CD14-positive monocyte (primary cell): ENCODE measurements at regions not wholly inside any gene's neighbourhood (a gene's known extent, or its start where the extent isn't known, plus 50 kb on each side); places are given as distances from the start of the nearest gene placed in this dataset.

Experiments
- DNase-seq, 3 donors: peaks; one replicate each; pipeline ENCODE4 v3.0.0-alpha.2; 2011 to 2022
- H2AFZ ChIP-seq: 2 replicates; pipeline ENCODE4 v1.6.0; 2012; ENCODE audit warnings: mild to moderate bottlenecking, low read depth, low read length, inconsistent platforms; ENCODE audit not compliant: insufficient read depth, poor library complexity, severe bottlenecking
- H3K27ac ChIP-seq, 2 donors: 1 replicate in 1 of 2; 2 replicates in 1 of 2; pipeline ENCODE4 v1.5.1; 2012 to 2013; ENCODE audit warnings: low read length in 2 of 2, control low read depth in 1 of 2, inconsistent platforms in 1 of 2, low read depth in 1 of 2, mild to moderate bottlenecking in 1 of 2
- H3K27me3 ChIP-seq, 2 donors: one replicate each; pipeline versions ENCODE4 v1.6.0 to v1.6.1; 2011 to 2013; ENCODE audit warnings: low read length in 2 of 2; ENCODE audit not compliant: control insufficient read depth in 2 of 2, insufficient read depth in 2 of 2
- H3K36me3 ChIP-seq, 2 donors: replicated peaks in 1 of 2; 1 replicate in 1 of 2; 2 replicates in 1 of 2; pipeline versions ENCODE4 v1.5.1 to v1.6.1; 2012 to 2013; ENCODE audit warnings: low read length in 2 of 2, control low read depth in 1 of 2, inconsistent platforms in 1 of 2, mild to moderate bottlenecking in 1 of 2; ENCODE audit not compliant: insufficient read depth in 2 of 2, control insufficient read depth in 1 of 2
- H3K4me1 ChIP-seq, 2 donors: 1 replicate in 1 of 2; 2 replicates in 1 of 2; pipeline versions ENCODE4 v1.5.1 to v1.6.1; 2012 to 2013; ENCODE audit warnings: low read length in 2 of 2, control low read depth in 1 of 2, inconsistent platforms in 1 of 2, mild to moderate bottlenecking in 1 of 2, moderate library complexity in 1 of 2; ENCODE audit not compliant: insufficient read depth in 2 of 2, control insufficient read depth in 1 of 2
- H3K4me2 ChIP-seq: replicated peaks from 2 replicates; pipeline ENCODE3; 2012; ENCODE audit warnings: low read length, moderate library complexity, mild to moderate bottlenecking; ENCODE audit not compliant: poor library complexity, severe bottlenecking; ENCODE audit errors: extremely low read depth
- H3K4me3 ChIP-seq, 3 experiments: fragments of 200-600 bp in 1 of 3; sonication (generic) in 1 of 3; replicated peaks in 1 of 3; 1 replicate in 2 of 3; 2 replicates in 1 of 3; pipeline ENCODE4 v1.5.1; 2011 to 2013; ENCODE audit warnings: low read length in 3 of 3, mild to moderate bottlenecking in 3 of 3, control low read depth in 2 of 3, low read depth in 2 of 3, inconsistent platforms in 1 of 3, moderate library complexity in 1 of 3
- H3K79me2 ChIP-seq: 2 replicates; pipeline ENCODE4 v1.6.0; 2012; ENCODE audit warnings: mild to moderate bottlenecking, control low read depth, inconsistent platforms, low read length, moderate library complexity; ENCODE audit not compliant: insufficient read depth
- H3K9ac ChIP-seq: 2 replicates; pipeline ENCODE4 v1.6.0; 2017; ENCODE audit warnings: low read length, mild to moderate bottlenecking; ENCODE audit not compliant: insufficient read depth, poor library complexity, severe bottlenecking
- H3K9me3 ChIP-seq, 2 donors: replicated peaks in 1 of 2; 1 replicate in 1 of 2; 2 replicates in 1 of 2; pipeline versions ENCODE4 v1.5.1 to v1.6.1; 2012 to 2013; ENCODE audit warnings: low read length in 2 of 2, control low read depth in 1 of 2; ENCODE audit not compliant: control insufficient read depth in 1 of 2, insufficient read depth in 1 of 2
- H4K20me1 ChIP-seq: 2 replicates; pipeline ENCODE4 v1.6.0; 2012; ENCODE audit warnings: mild to moderate bottlenecking, low read length, control low read depth, moderate library complexity; ENCODE audit not compliant: insufficient read depth
- H3K27ac Mint-ChIP-seq, 7 donors: one replicate each; pipeline ENCODE4 v1.8.0; 2020; ENCODE audit warnings: mild to moderate bottlenecking in 7 of 7, mixed read lengths in 7 of 7, moderate library complexity in 6 of 7, inconsistent platforms in 2 of 7
- H3K27me3 Mint-ChIP-seq, 3 donors: one replicate each; pipeline ENCODE4 v1.8.0; 2021 to 2022; ENCODE audit warnings: low read depth in 3 of 3, mild to moderate bottlenecking in 3 of 3, mixed read lengths in 3 of 3, moderate library complexity in 3 of 3, inconsistent platforms in 1 of 3
- H3K36me3 Mint-ChIP-seq, 2 donors: one replicate each; pipeline ENCODE4 v1.8.0; 2020; ENCODE audit warnings: mixed read lengths in 2 of 2, inconsistent platforms in 1 of 2, mild to moderate bottlenecking in 1 of 2
- H3K4me1 Mint-ChIP-seq: one replicate; pipeline ENCODE4 v1.8.0; 2020; ENCODE audit warnings: mild to moderate bottlenecking, mixed read lengths
- H3K4me3 Mint-ChIP-seq, 2 donors: one replicate each; pipeline ENCODE4 v1.8.0; 2020; ENCODE audit warnings: mild to moderate bottlenecking in 2 of 2, mixed read lengths in 2 of 2, moderate library complexity in 1 of 2
- H3K9me3 Mint-ChIP-seq, 7 donors: one replicate each; pipeline ENCODE4 v1.8.0; 2020 to 2022; ENCODE audit warnings: mixed read lengths in 7 of 7, mild to moderate bottlenecking in 6 of 7, moderate library complexity in 6 of 7, inconsistent platforms in 2 of 7
- CTCF ChIP-seq: fragments of 200-600 bp; IDR thresholded peaks from one replicate; pipeline ENCODE4 v1.8.0; 2022; ENCODE audit warnings: antibody characterized with exemption, mild to moderate bottlenecking
- WGBS: methylation state at CpG from one replicate; pipeline ENCODE4 v1.1.5; 2013; ENCODE audit warnings: missing lambda C conversion rate; ENCODE audit not compliant: insufficient coverage; 5-methylcytosine and 5-hydroxymethylcytosine counted together
- intact Hi-C, 2 donors: fragments of 100-400 bp; cut with micrococcal nuclease; formaldehyde crosslinking; loops; one replicate each; pipeline versions ENCODE4 v1.15.0 to v1.15.1; 2023

DNA sequence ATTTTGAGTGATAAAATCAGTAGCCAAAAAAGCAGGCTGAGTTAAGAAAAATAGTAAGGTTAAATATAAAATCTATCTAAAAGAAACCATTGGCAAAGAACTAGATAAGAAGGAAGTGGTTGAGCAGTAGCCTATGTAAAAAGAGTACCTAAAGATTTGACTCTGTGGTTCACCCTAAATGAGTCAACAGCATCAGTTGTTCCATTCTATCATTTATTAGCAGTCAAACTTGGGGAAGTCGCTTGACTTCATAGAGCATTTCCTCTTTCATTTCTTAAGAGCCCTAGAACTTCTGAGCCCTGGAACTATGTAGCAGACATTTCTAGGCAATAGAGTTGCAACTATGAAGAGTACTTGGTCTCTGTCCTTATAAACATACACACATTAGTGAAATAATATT lies 381.7 kb downstream of the NUP35 start:
- Mint-ChIP-seq H3K36me3 (no peaks in the 10 kb centered on the region), H3K27ac (no peak overlapping the region), H3K4me3 (no peak overlapping the region), H3K27me3 (peaks cover 0 to 1% (median 0%) of the 10 kb centered on the region in 3 donors), H3K4me1 (no peaks in the 10 kb centered on the region), H3K9me3 (peaks cover 12 to 29% (median 18%) of the 10 kb centered on the region in 7 donors)
- Histone ChIP-seq H3K27me3 (no peaks in the 10 kb centered on the region), H3K9ac (no peak overlapping the region), H3K9me3 (peaks cover 20 to 26% of the 10 kb centered on the region in 2 donors), H3K36me3 (no peaks in the 10 kb centered on the region), H3K4me3 (no peak overlapping the region), H2AFZ (no peak overlapping the region), H3K4me2 (no peak overlapping the region), H4K20me1 (no peaks in the 10 kb centered on the region), H3K79me2 (no peaks in the 10 kb centered on the region), H3K27ac (no peak overlapping the region), H3K4me1 (no peaks in the 10 kb centered on the region)
- TF ChIP-seq CTCF, result no peak
- WGBS, result no CpG with 5 or more reads among the region's 1 CpG
- intact Hi-C loops, result no loop called here
- no peak for DNase-seq

DNA sequence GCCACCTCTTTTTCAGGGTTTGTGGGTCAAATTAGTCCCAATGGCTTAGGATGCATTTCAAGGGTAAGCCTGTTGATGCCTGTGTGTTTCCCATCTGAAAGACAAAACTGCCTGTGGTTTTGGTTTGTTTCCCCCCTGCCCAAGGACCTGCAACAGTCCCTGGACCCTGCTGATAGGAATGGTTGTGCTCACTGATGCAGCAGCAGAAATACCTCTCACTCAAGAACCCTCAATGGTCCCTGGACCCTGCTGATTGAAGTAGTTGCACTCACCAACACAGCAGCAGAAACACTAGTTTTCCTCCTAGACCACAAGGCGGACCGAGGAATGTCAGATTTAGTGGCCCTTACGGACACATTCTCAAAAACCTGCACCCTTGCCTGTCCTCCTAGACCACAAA lies 386.9 kb downstream of the NUP35 start:
- H3K4me1 Mint-ChIP-seq, result no peaks in the 10 kb centered on the region
- H3K4me3 ChIP-seq, result no peak overlapping the region
- no peaks in the 10 kb centered on the region for H3K27me3 ChIP-seq
- H3K4me1 ChIP-seq, result no peaks in the 10 kb centered on the region
- peaks cover 33 to 40% of the 10 kb centered on the region in 2 donors for H3K9me3 ChIP-seq
- H3K27ac Mint-ChIP-seq, result no peak overlapping the region
- no peaks in the 10 kb centered on the region for H3K79me2 ChIP-seq
- H2AFZ ChIP-seq, result no peak overlapping the region
- WGBS, result 89% methylated on average over 3 of the region's 3 CpGs
- H4K20me1 ChIP-seq, result no peaks in the 10 kb centered on the region
- H3K27me3 Mint-ChIP-seq, result peaks cover 0 to 2% (median 0%) of the 10 kb centered on the region in 3 donors
- TF ChIP-seq CTCF, result no peak
- intact Hi-C loops, result no loop called here
- no peak overlapping the region for H3K4me2 ChIP-seq
- no peak for DNase-seq
- no peak overlapping the region for H3K27ac ChIP-seq
- no peaks in the 10 kb centered on the region for H3K36me3 Mint-ChIP-seq
- peaks cover 6 to 31% (median 18%) of the 10 kb centered on the region in 7 donors for H3K9me3 Mint-ChIP-seq
- H3K36me3 ChIP-seq, result no peaks in the 10 kb centered on the region
- no peak overlapping the region for H3K9ac ChIP-seq
- no peak overlapping the region for H3K4me3 Mint-ChIP-seq
